ENCODE measurements at regions not wholly inside any gene's neighbourhood (a gene's known extent, or its start where the extent isn't known, plus 50 kb on each side); places are given as distances from the start of the nearest gene placed in this dataset.

GRCh38 chr2:78585871-78586270 lies 439.6 kb upstream of the REG3G start:
- Histone ChIP-seq H3K9me2 (replicated peaks; ENCODE audit: low read depth, low read length) (no peaks in the 10 kb centered on the region), H3K4me1 (ENCODE audit: insufficient read depth, low read length, poor library complexity, severe bottlenecking) (no peaks in the 10 kb centered on the region), H3K9ac (ENCODE audit: low read depth, low read length, poor library complexity, severe bottlenecking) (no peak overlapping the region), H3K27me3 (ENCODE audit: insufficient read depth, low read length, poor library complexity, severe bottlenecking) (no peaks in the 10 kb centered on the region), H3K79me2 (ENCODE audit: insufficient read depth, low read length) (no peaks in the 10 kb centered on the region), H3K36me3 (ENCODE audit: insufficient read depth, low read length) (no peaks in the 10 kb centered on the region), H3K4me2 (ENCODE audit: low read depth, low read length, poor library complexity, severe bottlenecking) (no peak overlapping the region), H4K20me1 (ENCODE audit: insufficient read depth, low read length, poor library complexity, severe bottlenecking) (no peaks in the 10 kb centered on the region), H2AFZ (ENCODE audit: low read length) (no peak overlapping the region), H3K9me3 (ENCODE audit: insufficient read depth, low read depth, low read length) (no peaks in the 10 kb centered on the region), H3K4me3 (ENCODE audit: low read length, poor library complexity, severe bottlenecking) (no peak overlapping the region), H3F3A (ENCODE audit: low read depth) (no peaks in the 10 kb centered on the region)
- TF ChIP-seq EZH2phosphoT487 (IDR thresholded peaks at IDR 0.05; ENCODE audit: borderline replicate concordance): no peak
- no peak for TF ChIP-seq CTCF (conservative IDR thresholded peaks at IDR 0.05; ENCODE audit: low read length)

- Histone ChIP-seq H3K27me3 (ENCODE audit: insufficient read depth, low read length, poor library complexity, severe bottlenecking) (no peaks in the 10 kb centered on the region), H3K4me2 (ENCODE audit: low read depth, low read length, poor library complexity, severe bottlenecking) (no peak overlapping the region), H3K9me2 (replicated peaks; ENCODE audit: low read depth, low read length) (no peaks in the 10 kb centered on the region), H3K9ac (ENCODE audit: low read depth, low read length, poor library complexity, severe bottlenecking) (no peak overlapping the region), H3K9me3 (ENCODE audit: insufficient read depth, low read depth, low read length) (no peaks in the 10 kb centered on the region), H3K36me3 (ENCODE audit: insufficient read depth, low read length) (no peaks in the 10 kb centered on the region), H3K79me2 (ENCODE audit: insufficient read depth, low read length) (no peaks in the 10 kb centered on the region), H3F3A (ENCODE audit: low read depth) (no peaks in the 10 kb centered on the region), H2AFZ (ENCODE audit: low read length) (no peak overlapping the region), H3K4me1 (ENCODE audit: insufficient read depth, low read length, poor library complexity, severe bottlenecking) (no peaks in the 10 kb centered on the region), H4K20me1 (ENCODE audit: insufficient read depth, low read length, poor library complexity, severe bottlenecking) (no peaks in the 10 kb centered on the region), H3K4me3 (ENCODE audit: low read length, poor library complexity, severe bottlenecking) (no peak overlapping the region)
- TF ChIP-seq CTCF (conservative IDR thresholded peaks at IDR 0.05; ENCODE audit: low read length) (no peak), EZH2phosphoT487 (IDR thresholded peaks at IDR 0.05; ENCODE audit: borderline replicate concordance) (no peak)
These were observed 439.2 kb upstream of the REG3G start for GRCh38 chr2:78586316-78586715.

- Histone ChIP-seq H2AFZ (ENCODE audit: low read length) (no peak overlapping the region), H3K36me3 (ENCODE audit: insufficient read depth, low read length) (no peaks in the 10 kb centered on the region), H3K79me2 (ENCODE audit: insufficient read depth, low read length) (no peaks in the 10 kb centered on the region), H3K9ac (ENCODE audit: low read depth, low read length, poor library complexity, severe bottlenecking) (no peak overlapping the region), H3K4me2 (ENCODE audit: low read depth, low read length, poor library complexity, severe bottlenecking) (no peak overlapping the region), H3K9me3 (ENCODE audit: insufficient read depth, low read depth, low read length) (no peaks in the 10 kb centered on the region), H3F3A (ENCODE audit: low read depth) (no peaks in the 10 kb centered on the region), H3K4me3 (ENCODE audit: low read length, poor library complexity, severe bottlenecking) (no peak overlapping the region), H4K20me1 (ENCODE audit: insufficient read depth, low read length, poor library complexity, severe bottlenecking) (no peaks in the 10 kb centered on the region), H3K27me3 (ENCODE audit: insufficient read depth, low read length, poor library complexity, severe bottlenecking) (no peaks in the 10 kb centered on the region), H3K4me1 (ENCODE audit: insufficient read depth, low read length, poor library complexity, severe bottlenecking) (no peaks in the 10 kb centered on the region), H3K9me2 (replicated peaks; ENCODE audit: low read depth, low read length) (no peaks in the 10 kb centered on the region)
- TF ChIP-seq EZH2phosphoT487 (IDR thresholded peaks at IDR 0.05; ENCODE audit: borderline replicate concordance) (no peak), CTCF (conservative IDR thresholded peaks at IDR 0.05; ENCODE audit: low read length) (no peak)
These were observed 435.6 kb upstream of the REG3G start for GRCh38 chr2:78589871-78590270.

Measured in Loucy (cell line).